Type B pancreatic cell (in vitro differentiated cells): ENCODE measurements at regions not wholly inside any gene's neighbourhood (a gene's known extent, or its start where the extent isn't known, plus 50 kb on each side); places are given as distances from the start of the nearest gene placed in this dataset.

Experiments used
- DNase-seq: peaks from one replicate; pipeline ENCODE4 v3.0.0; 2021; ENCODE audit warnings: mixed read lengths; ENCODE audit not compliant: unreplicated experiment; ENCODE audit errors: extremely low spot score
- H3K27ac Mint-ChIP-seq: 2 replicates; pipeline ENCODE4 v1.8.0; 2021; ENCODE audit warnings: mild to moderate bottlenecking, mixed read lengths
- H3K27me3 Mint-ChIP-seq: 2 replicates; pipeline ENCODE4 v1.8.0; 2021; ENCODE audit warnings: mixed read lengths
- H3K36me3 Mint-ChIP-seq: 2 replicates; pipeline ENCODE4 v1.8.0; 2021; ENCODE audit warnings: mixed read lengths
- H3K4me1 Mint-ChIP-seq: one replicate; pipeline ENCODE4 v1.8.0; 2021; ENCODE audit warnings: mixed read lengths; ENCODE audit not compliant: unreplicated experiment
- H3K4me3 Mint-ChIP-seq: 2 replicates; pipeline ENCODE4 v1.8.0; 2021; ENCODE audit warnings: mild to moderate bottlenecking, mixed read lengths
- H3K9me3 Mint-ChIP-seq: 2 replicates; pipeline ENCODE4 v1.8.0; 2021; ENCODE audit warnings: mixed read lengths
- TF ChIP-seq, protein P1 (sequence below): fragments of 200-600 bp; sonication (generic); conservative IDR thresholded peaks from 2 replicates; pipeline ENCODE4 v1.5.0; 2021; ENCODE audit warnings: antibody characterized with exemption, mild to moderate bottlenecking

DNA sequence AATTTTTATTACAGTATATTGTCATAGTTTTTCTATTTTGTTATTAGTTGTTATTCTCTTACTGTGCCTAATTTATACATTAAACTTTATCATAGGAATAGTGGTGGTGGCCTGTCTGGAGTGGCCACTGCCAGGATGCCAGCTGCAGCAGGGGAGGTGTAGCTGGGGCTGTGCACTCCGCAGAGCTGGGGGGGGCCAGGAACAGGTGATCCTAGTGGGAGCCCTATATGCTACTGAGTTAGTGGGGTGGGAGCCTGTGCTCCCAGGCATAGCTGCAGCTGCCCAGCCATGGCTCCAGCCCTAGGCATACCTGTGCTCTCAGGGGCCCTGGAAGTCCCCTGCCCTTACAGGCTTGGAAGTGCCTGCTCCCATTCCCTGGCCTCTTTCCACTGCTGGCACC lies 638.1 kb upstream of the KCNMB2 start:
- Mint-ChIP-seq H3K9me3 (peaks cover 11% of the 10 kb centered on the region), H3K27me3 (no peaks in the 10 kb centered on the region), H3K4me1 (peaks cover 4% of the 10 kb centered on the region), H3K36me3 (no peaks in the 10 kb centered on the region), H3K4me3 (no peak overlapping the region), H3K27ac (no peak overlapping the region)
- TF ChIP-seq, protein P1, sequence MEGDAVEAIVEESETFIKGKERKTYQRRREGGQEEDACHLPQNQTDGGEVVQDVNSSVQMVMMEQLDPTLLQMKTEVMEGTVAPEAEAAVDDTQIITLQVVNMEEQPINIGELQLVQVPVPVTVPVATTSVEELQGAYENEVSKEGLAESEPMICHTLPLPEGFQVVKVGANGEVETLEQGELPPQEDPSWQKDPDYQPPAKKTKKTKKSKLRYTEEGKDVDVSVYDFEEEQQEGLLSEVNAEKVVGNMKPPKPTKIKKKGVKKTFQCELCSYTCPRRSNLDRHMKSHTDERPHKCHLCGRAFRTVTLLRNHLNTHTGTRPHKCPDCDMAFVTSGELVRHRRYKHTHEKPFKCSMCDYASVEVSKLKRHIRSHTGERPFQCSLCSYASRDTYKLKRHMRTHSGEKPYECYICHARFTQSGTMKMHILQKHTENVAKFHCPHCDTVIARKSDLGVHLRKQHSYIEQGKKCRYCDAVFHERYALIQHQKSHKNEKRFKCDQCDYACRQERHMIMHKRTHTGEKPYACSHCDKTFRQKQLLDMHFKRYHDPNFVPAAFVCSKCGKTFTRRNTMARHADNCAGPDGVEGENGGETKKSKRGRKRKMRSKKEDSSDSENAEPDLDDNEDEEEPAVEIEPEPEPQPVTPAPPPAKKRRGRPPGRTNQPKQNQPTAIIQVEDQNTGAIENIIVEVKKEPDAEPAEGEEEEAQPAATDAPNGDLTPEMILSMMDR: no peak
- DNase-seq: no peak

DNA sequence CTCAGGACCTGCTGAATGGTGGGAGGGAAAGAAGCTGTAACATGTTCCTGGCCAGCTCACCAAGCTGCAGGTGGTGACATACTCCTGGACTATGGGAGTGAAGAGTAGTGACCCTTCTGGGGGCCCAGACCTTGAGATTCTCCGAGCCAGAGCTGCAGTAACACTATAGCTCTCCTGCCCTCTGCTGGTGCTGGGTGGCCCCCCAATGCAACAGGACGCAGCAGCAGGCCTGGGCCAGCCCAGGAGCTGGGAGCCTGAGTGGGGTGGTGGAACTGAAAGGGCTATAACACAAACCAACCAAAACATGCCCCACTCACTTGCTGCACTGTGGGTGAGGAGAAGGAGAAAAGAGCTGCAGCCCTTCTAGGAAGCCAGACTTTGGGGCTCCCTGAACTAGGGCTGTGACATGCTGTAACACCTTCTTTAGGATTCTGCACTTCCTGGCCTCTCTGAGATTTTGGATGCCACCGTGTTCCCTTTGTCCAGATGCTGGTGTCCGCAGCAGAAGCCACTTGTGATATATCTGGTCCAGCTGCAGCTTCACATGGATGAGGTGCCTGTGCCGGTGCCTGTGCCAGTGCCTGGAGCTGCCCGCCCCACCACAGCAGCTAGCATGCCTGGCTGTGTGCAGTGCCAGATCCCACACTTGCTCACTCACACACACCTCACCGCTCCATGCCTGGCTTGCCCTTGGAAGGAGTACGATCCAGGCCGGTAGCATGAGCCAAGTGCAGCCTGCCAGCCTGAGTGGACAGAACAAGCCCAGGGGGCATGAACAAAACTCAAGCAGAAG lies 636.8 kb upstream of the KCNMB2 start:
- DNase-seq: no peak
- peaks cover 11% of the 10 kb centered on the region for H3K9me3 Mint-ChIP-seq
- H3K27me3 Mint-ChIP-seq: no peaks in the 10 kb centered on the region
- TF ChIP-seq, protein P1: no peak
- no peak overlapping the region for H3K4me3 Mint-ChIP-seq
- H3K27ac Mint-ChIP-seq: no peak overlapping the region
- H3K36me3 Mint-ChIP-seq: no peaks in the 10 kb centered on the region
- H3K4me1 Mint-ChIP-seq: peaks cover 11% of the 10 kb centered on the region

DNA sequence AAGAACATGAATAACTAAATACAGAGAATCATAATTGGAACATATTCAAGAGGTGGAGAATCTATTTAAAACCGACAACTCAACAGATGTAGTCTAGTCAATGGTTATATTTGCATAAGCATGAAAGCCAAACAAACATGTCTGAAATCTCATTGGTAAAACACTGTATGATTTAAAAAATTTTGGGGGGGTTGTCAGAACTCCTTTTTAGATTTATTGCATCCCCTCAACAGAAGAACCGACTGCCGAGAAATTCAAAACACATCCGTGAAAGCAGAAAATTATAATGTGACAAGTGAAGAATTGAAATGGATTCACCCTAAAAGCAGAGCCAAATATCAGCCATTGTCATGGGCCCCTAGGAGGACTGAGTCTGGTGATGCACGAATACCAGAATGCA lies 633.4 kb upstream of the KCNMB2 start:
- TF ChIP-seq, protein P1: no peak

DNA sequence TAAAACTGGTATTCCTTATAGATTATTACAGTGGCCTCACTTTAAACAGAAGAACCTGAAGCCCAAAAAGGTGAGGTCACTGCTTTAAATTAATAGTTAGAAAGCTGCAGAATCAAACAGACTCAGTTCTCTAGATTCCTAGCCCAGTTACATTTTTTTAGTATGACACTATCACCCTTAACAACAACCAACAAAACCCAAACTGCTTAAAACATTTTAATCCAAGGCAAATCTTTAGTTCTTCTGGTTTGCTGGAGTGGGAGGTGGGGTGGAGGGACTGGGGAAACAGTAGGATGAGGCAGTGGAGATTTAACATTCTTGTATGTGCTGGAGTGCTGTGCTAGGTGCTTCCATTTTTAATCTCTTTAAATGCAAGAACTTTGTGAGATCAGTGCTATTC lies 631.6 kb upstream of the KCNMB2 start:
- Mint-ChIP-seq H3K27me3 (no peaks in the 10 kb centered on the region), H3K9me3 (peaks cover 5% of the 10 kb centered on the region), H3K4me3 (no peak overlapping the region), H3K36me3 (no peaks in the 10 kb centered on the region), H3K4me1 (peaks cover 33% of the 10 kb centered on the region), H3K27ac (no peak overlapping the region)
- TF ChIP-seq, protein P1: no peak
- no peak for DNase-seq

More for the DNA sequence above, 633.4 kb upstream of the KCNMB2 start:
- Mint-ChIP-seq H3K27ac (no peak overlapping the region), H3K9me3 (peaks cover 5% of the 10 kb centered on the region), H3K36me3 (no peaks in the 10 kb centered on the region), H3K4me1 (peaks cover 33% of the 10 kb centered on the region), H3K27me3 (no peaks in the 10 kb centered on the region), H3K4me3 (no peak overlapping the region)
- no peak for DNase-seq

DNA sequence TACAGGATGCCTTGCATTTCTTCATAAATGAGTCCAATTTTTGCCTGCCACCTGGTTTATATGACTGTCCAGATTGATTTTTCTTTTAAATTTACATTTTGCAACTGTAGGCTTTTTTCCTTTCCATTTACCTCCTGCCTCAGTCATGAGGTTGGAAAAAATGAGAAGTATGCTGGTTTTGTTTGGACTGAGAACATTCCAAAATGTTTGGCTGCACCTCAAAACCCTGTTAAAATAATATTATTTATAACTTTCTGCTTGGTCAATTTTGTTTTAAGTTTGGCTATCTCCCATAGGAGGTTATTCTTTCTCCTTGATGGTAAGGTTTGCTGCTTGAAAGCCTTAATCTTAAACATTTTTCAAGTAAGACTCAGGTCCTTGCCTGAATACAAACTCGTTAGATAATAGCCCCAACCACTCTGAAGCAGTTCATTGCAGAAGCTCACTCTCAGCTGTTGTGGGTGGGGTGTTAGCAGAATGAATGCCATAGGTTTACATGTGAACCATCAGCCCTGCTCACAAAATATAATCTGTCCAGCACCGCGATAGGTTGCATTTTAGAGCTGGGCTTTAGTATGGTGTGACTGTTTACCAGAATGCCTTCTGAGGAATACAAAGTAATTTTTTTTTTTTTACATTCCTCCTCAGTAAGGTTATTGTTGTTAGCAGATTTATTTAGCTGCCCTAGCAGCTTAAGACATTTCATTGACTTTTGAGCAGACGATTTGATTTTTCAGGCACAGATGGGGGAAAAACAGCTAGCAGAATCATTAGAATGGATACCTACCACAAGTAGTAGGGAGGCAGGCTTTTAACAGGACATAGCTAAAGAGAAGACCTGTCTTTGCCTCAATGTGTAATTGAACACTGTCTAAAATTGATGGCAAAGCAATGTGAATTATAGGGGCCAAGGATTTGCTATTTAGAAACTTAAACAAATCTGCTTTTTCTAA lies 630.8 kb upstream of the KCNMB2 start:
- H3K27ac Mint-ChIP-seq: peak overlapping the region; percentile 61
- H3K27me3 Mint-ChIP-seq: no peaks in the 10 kb centered on the region
- no peaks in the 10 kb centered on the region for H3K36me3 Mint-ChIP-seq
- H3K4me1 Mint-ChIP-seq: peaks cover 33% of the 10 kb centered on the region
- TF ChIP-seq, protein P1: no peak
- no peak overlapping the region for H3K4me3 Mint-ChIP-seq
- H3K9me3 Mint-ChIP-seq: peaks cover under 1% of the 10 kb centered on the region
- no peak for DNase-seq
